ENCODE measurements at regions not wholly inside any gene's neighbourhood (a gene's known extent, or its start where the extent isn't known, plus 50 kb on each side); places are given as distances from the start of the nearest gene placed in this dataset.

GRCh38 chr9:79080536-79080935, 491.2 kb upstream of the TLE4 start:
- H2AFZ ChIP-seq (ENCODE audit: low read depth, low read length, severe bottlenecking), result no peak overlapping the region
- H3K79me2 ChIP-seq (ENCODE audit: insufficient read depth, low read length), result no peaks in the 10 kb centered on the region
- no peaks in the 10 kb centered on the region for H3K27me3 ChIP-seq (ENCODE audit: low read length)
- H3K9ac ChIP-seq (ENCODE audit: low read length), result no peak overlapping the region
- no peaks in the 10 kb centered on the region for H3K36me3 ChIP-seq (ENCODE audit: low read length)
- H3K4me3 ChIP-seq (ENCODE audit: insufficient read depth, low read length, poor library complexity, severe bottlenecking), result no peak overlapping the region
- H3K9me2 ChIP-seq (replicated peaks; ENCODE audit: insufficient read depth, low read length), result no peaks in the 10 kb centered on the region
- TF ChIP-seq EZH2phosphoT487 (conservative IDR thresholded peaks at IDR 0.05; ENCODE audit: low read length) (no peak), CTCF (IDR thresholded peaks at IDR 0.05; ENCODE audit: insufficient read depth, low read length, poor library complexity, severe bottlenecking) (no peak)
- H3K9me3 ChIP-seq (ENCODE audit: insufficient read depth, low read length), result no peaks in the 10 kb centered on the region
- H3K27ac ChIP-seq (ENCODE audit: low read depth, low read length), result no peak overlapping the region
- no peak overlapping the region for H3K4me2 ChIP-seq (ENCODE audit: low read depth, low read length, poor library complexity, severe bottlenecking)
- no peaks in the 10 kb centered on the region for H3F3A ChIP-seq (ENCODE audit: insufficient read depth)
- no peaks in the 10 kb centered on the region for H4K20me1 ChIP-seq (ENCODE audit: low read depth, low read length)

- Histone ChIP-seq H3K9ac (ENCODE audit: low read length) (no peak overlapping the region), H3K4me2 (ENCODE audit: low read depth, low read length, poor library complexity, severe bottlenecking) (no peak overlapping the region), H3K9me3 (ENCODE audit: insufficient read depth, low read length) (no peaks in the 10 kb centered on the region), H3K79me2 (ENCODE audit: insufficient read depth, low read length) (no peaks in the 10 kb centered on the region), H3K27ac (ENCODE audit: low read depth, low read length) (no peak overlapping the region), H3K27me3 (ENCODE audit: low read length) (no peaks in the 10 kb centered on the region), H3F3A (ENCODE audit: insufficient read depth) (no peaks in the 10 kb centered on the region), H2AFZ (ENCODE audit: low read depth, low read length, severe bottlenecking) (no peak overlapping the region), H4K20me1 (ENCODE audit: low read depth, low read length) (no peaks in the 10 kb centered on the region), H3K36me3 (ENCODE audit: low read length) (no peaks in the 10 kb centered on the region), H3K9me2 (replicated peaks; ENCODE audit: insufficient read depth, low read length) (no peaks in the 10 kb centered on the region), H3K4me3 (ENCODE audit: insufficient read depth, low read length, poor library complexity, severe bottlenecking) (no peak overlapping the region)
- TF ChIP-seq CTCF (IDR thresholded peaks at IDR 0.05; ENCODE audit: insufficient read depth, low read length, poor library complexity, severe bottlenecking) (no peak), EZH2phosphoT487 (conservative IDR thresholded peaks at IDR 0.05; ENCODE audit: low read length) (no peak)
These were observed 488.1 kb upstream of the TLE4 start for GRCh38 chr9:79083621-79084020.

- no peak overlapping the region for H3K4me2 ChIP-seq (ENCODE audit: low read depth, low read length, poor library complexity, severe bottlenecking)
- no peaks in the 10 kb centered on the region for H3K36me3 ChIP-seq (ENCODE audit: low read length)
- no peaks in the 10 kb centered on the region for H3K9me2 ChIP-seq (replicated peaks; ENCODE audit: insufficient read depth, low read length)
- no peaks in the 10 kb centered on the region for H4K20me1 ChIP-seq (ENCODE audit: low read depth, low read length)
- no peak overlapping the region for H2AFZ ChIP-seq (ENCODE audit: low read depth, low read length, severe bottlenecking)
- H3K9ac ChIP-seq (ENCODE audit: low read length), result no peak overlapping the region
- H3K9me3 ChIP-seq (ENCODE audit: insufficient read depth, low read length), result no peaks in the 10 kb centered on the region
- no peak for TF ChIP-seq EZH2phosphoT487 (conservative IDR thresholded peaks at IDR 0.05; ENCODE audit: low read length)
- TF ChIP-seq CTCF (IDR thresholded peaks at IDR 0.05; ENCODE audit: insufficient read depth, low read length, poor library complexity, severe bottlenecking), result no peak
- no peaks in the 10 kb centered on the region for H3K79me2 ChIP-seq (ENCODE audit: insufficient read depth, low read length)
- H3K27ac ChIP-seq (ENCODE audit: low read depth, low read length), result no peak overlapping the region
- no peak overlapping the region for H3K4me3 ChIP-seq (ENCODE audit: insufficient read depth, low read length, poor library complexity, severe bottlenecking)
- H3F3A ChIP-seq (ENCODE audit: insufficient read depth), result no peaks in the 10 kb centered on the region
- no peaks in the 10 kb centered on the region for H3K27me3 ChIP-seq (ENCODE audit: low read length)
These were observed 484.6 kb upstream of the TLE4 start for GRCh38 chr9:79087133-79087532.
